DOHH2 (cell line): ENCODE measurements at regions not wholly inside any gene's neighbourhood (a gene's known extent, or its start where the extent isn't known, plus 50 kb on each side); places are given as distances from the start of the nearest gene placed in this dataset.

Experiments used
- H3F3A ChIP-seq: fragments of 200-600 bp; sonication (generic), shearing (Covaris generic); 2 replicates; pipeline ENCODE4 v1.6.0; 2016; ENCODE audit warnings: antibody characterized with exemption, mild to moderate bottlenecking; ENCODE audit not compliant: control insufficient read depth, insufficient read depth
- H3K27ac ChIP-seq: fragments of 200-600 bp; sonication (generic); 2 replicates; pipeline ENCODE4 v1.5.1; 2014; ENCODE audit warnings: low read depth, mild to moderate bottlenecking, low read length, moderate library complexity
- H3K27me3 ChIP-seq: fragments of 200-600 bp; sonication (generic); 2 replicates; pipeline ENCODE4 v1.6.1; 2014; ENCODE audit warnings: mild to moderate bottlenecking, low read length, mixed read lengths; ENCODE audit not compliant: control insufficient read depth
- H3K36me3 ChIP-seq: fragments of 200-600 bp; sonication (generic); 2 replicates; pipeline ENCODE4 v1.6.1; 2014; ENCODE audit warnings: mild to moderate bottlenecking, low read length, moderate library complexity, mixed read lengths; ENCODE audit not compliant: control insufficient read depth
- H3K4me1 ChIP-seq: fragments of 200-600 bp; sonication (generic); 2 replicates; pipeline ENCODE4 v1.6.1; 2014; ENCODE audit warnings: mild to moderate bottlenecking, low read length, mixed read lengths; ENCODE audit not compliant: control insufficient read depth
- H3K4me2 ChIP-seq: fragments of 200-600 bp; sonication (generic); 2 replicates; pipeline ENCODE4 v1.6.0; 2014; ENCODE audit warnings: mild to moderate bottlenecking, low read length, moderate library complexity
- H3K4me3 ChIP-seq: fragments of 200-600 bp; sonication (generic); 2 replicates; pipeline ENCODE4 v1.5.1; 2014; ENCODE audit warnings: mild to moderate bottlenecking, low read length, mixed read lengths
- H3K79me2 ChIP-seq: fragments of 200-600 bp; sonication (generic); 2 replicates; pipeline ENCODE4 v1.6.1; 2014; ENCODE audit warnings: mild to moderate bottlenecking, low read length, mixed read lengths; ENCODE audit not compliant: control insufficient read depth
- H3K9me2 ChIP-seq: fragments of 200-600 bp; sonication (generic); replicated peaks from 2 replicates; pipeline ENCODE4 v1.6.1; 2014; ENCODE audit warnings: mild to moderate bottlenecking, low read length, mixed read lengths; ENCODE audit not compliant: control insufficient read depth
- H3K9me3 ChIP-seq: fragments of 200-600 bp; sonication (generic); 2 replicates; pipeline ENCODE4 v1.6.1; 2014; ENCODE audit warnings: antibody characterized with exemption, low read length, mixed read lengths; ENCODE audit not compliant: control insufficient read depth, insufficient read depth
- H4K20me1 ChIP-seq: fragments of 200-600 bp; sonication (generic); 2 replicates; pipeline ENCODE4 v1.6.0; 2014; ENCODE audit warnings: low read depth, mild to moderate bottlenecking, antibody characterized with exemption, low read length, moderate library complexity; ENCODE audit not compliant: control insufficient read depth, insufficient read depth
- CTCF ChIP-seq: fragments of 200-600 bp; sonication (generic); IDR thresholded peaks from one replicate; pipeline ENCODE4 v1.5.1; 2014; ENCODE audit warnings: antibody characterized with exemption, mild to moderate bottlenecking, low read depth, low read length; ENCODE audit not compliant: poor library complexity, severe bottlenecking
- EZH2phosphoT487 ChIP-seq: fragments of 200-600 bp; sonication (generic); IDR thresholded peaks from 2 replicates; pipeline ENCODE4 v1.6.1; 2017; ENCODE audit warnings: borderline replicate concordance, mild to moderate bottlenecking, antibody characterized with exemption, low read length, moderate library complexity, mixed read lengths

GRCh38 chr4:156538651-156539257, 432.8 kb downstream of the PDGFC start:
- Histone ChIP-seq H4K20me1 (no peaks in the 10 kb centered on the region), H3K9me2 (no peaks in the 10 kb centered on the region)
- TF ChIP-seq EZH2phosphoT487: no peak

GRCh38 chr4:156538210-156538609, 433.4 kb downstream of the PDGFC start:
- Histone ChIP-seq H3K4me1 (no peaks in the 10 kb centered on the region), H3K36me3 (no peaks in the 10 kb centered on the region), H3F3A (no peaks in the 10 kb centered on the region), H3K9me2 (no peaks in the 10 kb centered on the region), H3K9me3 (no peaks in the 10 kb centered on the region), H3K4me2 (no peak overlapping the region), H3K27me3 (no peaks in the 10 kb centered on the region), H3K4me3 (no peak overlapping the region), H3K27ac (no peak overlapping the region), H3K79me2 (no peaks in the 10 kb centered on the region), H4K20me1 (no peaks in the 10 kb centered on the region)
- TF ChIP-seq EZH2phosphoT487: no peak
- no peak for TF ChIP-seq CTCF

More at GRCh38 chr4:156538651-156539257, 432.8 kb downstream of the PDGFC start:
- H3K36me3 ChIP-seq: no peaks in the 10 kb centered on the region
- no peaks in the 10 kb centered on the region for H3K9me3 ChIP-seq
- no peak overlapping the region for H3K27ac ChIP-seq
- H3K4me2 ChIP-seq: no peak overlapping the region
- no peaks in the 10 kb centered on the region for H3K27me3 ChIP-seq
- H3K4me3 ChIP-seq: no peak overlapping the region
- H3K4me1 ChIP-seq: no peaks in the 10 kb centered on the region
- no peaks in the 10 kb centered on the region for H3K79me2 ChIP-seq
- no peaks in the 10 kb centered on the region for H3F3A ChIP-seq

- H3K9me2 ChIP-seq: no peaks in the 10 kb centered on the region
- no peak overlapping the region for H3K4me2 ChIP-seq
- H3K36me3 ChIP-seq: no peaks in the 10 kb centered on the region
- H3K27ac ChIP-seq: no peak overlapping the region
- H3K4me1 ChIP-seq: no peaks in the 10 kb centered on the region
- H3K4me3 ChIP-seq: no peak overlapping the region
- TF ChIP-seq EZH2phosphoT487 (no peak), CTCF (no peak)
- H3K9me3 ChIP-seq: no peaks in the 10 kb centered on the region
- no peaks in the 10 kb centered on the region for H3F3A ChIP-seq
- no peaks in the 10 kb centered on the region for H4K20me1 ChIP-seq
- no peaks in the 10 kb centered on the region for H3K27me3 ChIP-seq
- H3K79me2 ChIP-seq: no peaks in the 10 kb centered on the region
Measured at GRCh38 chr4:156537286-156537685, 434.3 kb downstream of the PDGFC start.

- Histone ChIP-seq H3K36me3 (no peaks in the 10 kb centered on the region), H3F3A (no peaks in the 10 kb centered on the region), H3K4me3 (no peak overlapping the region), H3K27ac (no peak overlapping the region), H3K4me1 (no peaks in the 10 kb centered on the region), H4K20me1 (no peaks in the 10 kb centered on the region), H3K4me2 (no peak overlapping the region), H3K9me3 (no peaks in the 10 kb centered on the region), H3K79me2 (no peaks in the 10 kb centered on the region), H3K9me2 (no peaks in the 10 kb centered on the region), H3K27me3 (no peaks in the 10 kb centered on the region)
- TF ChIP-seq CTCF: no peak
- no peak for TF ChIP-seq EZH2phosphoT487
Measured at GRCh38 chr4:156536661-156537060, 434.9 kb downstream of the PDGFC start.
